ENCODE measurements at regions not wholly inside any gene's neighbourhood (a gene's known extent, or its start where the extent isn't known, plus 50 kb on each side); places are given as distances from the start of the nearest gene placed in this dataset.

DNA sequence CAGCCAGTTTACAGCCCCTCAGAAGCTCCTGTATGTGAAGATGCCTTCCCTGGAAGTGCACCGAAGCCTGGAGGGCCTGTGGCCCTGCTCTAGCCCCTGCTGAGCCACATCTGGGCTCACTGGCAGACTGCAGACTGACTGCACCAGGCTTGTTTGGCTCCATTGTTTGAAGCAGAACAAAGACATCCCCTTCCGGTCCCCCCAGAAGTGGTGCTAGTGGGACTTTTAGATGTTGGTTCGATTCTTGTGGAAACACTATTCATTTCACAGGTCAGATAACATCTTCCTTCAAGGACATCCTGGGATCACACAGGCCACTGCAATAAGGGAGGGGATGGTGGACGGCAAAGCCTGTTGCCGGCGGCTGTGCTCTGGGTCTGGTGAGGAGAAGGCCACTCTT is 57.8 kb upstream of the CBLN2 start:
- peak overlapping the region; percentile 20; the same call in 1 of the 2 replicates for H3K27ac ChIP-seq (ENCODE audit: low read depth, low read length)
- no peaks in the 10 kb centered on the region for H3K9me3 ChIP-seq (ENCODE audit: control insufficient read depth, insufficient read depth, low read depth, low read length)
- no peak overlapping the region for H3K4me3 ChIP-seq (ENCODE audit: low read depth, low read length)
- H3K36me3 ChIP-seq (ENCODE audit: control insufficient read depth, insufficient read depth, low read length), result no peaks in the 10 kb centered on the region
- H3K9ac ChIP-seq (ENCODE audit: low read length), result peak overlapping the region; percentile 46
- no peaks in the 10 kb centered on the region for H3K4me1 ChIP-seq (ENCODE audit: control insufficient read depth, insufficient read depth, low read length)
- H3K27me3 ChIP-seq (ENCODE audit: control insufficient read depth, insufficient read depth, low read length), result no peaks in the 10 kb centered on the region

DNA sequence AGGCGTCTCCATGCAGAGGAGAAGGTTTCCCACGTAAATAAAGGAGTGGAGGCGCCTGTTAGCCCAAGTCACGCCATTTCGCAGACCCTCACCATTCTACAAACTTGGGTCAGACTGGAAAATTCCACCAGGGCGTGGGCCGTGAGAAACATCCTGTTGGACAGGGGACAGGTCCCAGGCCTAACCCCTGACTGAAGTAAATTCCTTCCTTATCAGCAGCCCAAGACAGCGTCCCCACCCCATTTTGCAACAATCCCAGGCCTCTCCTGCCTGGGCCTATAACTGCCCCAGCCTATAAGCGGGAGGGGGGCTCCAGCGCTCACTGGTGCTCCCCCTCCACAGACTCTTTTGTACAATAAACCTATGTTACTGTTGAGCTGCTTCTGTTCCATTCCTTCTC is 57.3 kb upstream of the CBLN2 start:
- Histone ChIP-seq H3K9me3 (ENCODE audit: control insufficient read depth, insufficient read depth, low read depth, low read length) (no peaks in the 10 kb centered on the region), H3K27me3 (ENCODE audit: control insufficient read depth, insufficient read depth, low read length) (no peaks in the 10 kb centered on the region), H3K9ac (ENCODE audit: low read length) (peak overlapping the region; percentile 46), H3K4me1 (ENCODE audit: control insufficient read depth, insufficient read depth, low read length) (no peaks in the 10 kb centered on the region), H3K4me3 (ENCODE audit: low read depth, low read length) (no peak overlapping the region), H3K27ac (ENCODE audit: low read depth, low read length) (peak overlapping the region; percentile 20; the same call in 1 of the 2 replicates), H3K36me3 (ENCODE audit: control insufficient read depth, insufficient read depth, low read length) (no peaks in the 10 kb centered on the region)

All from HUES6 (cell line).